Esophagus muscularis mucosa (tissue), 3 donors: ENCODE measurements at regions not wholly inside any gene's neighbourhood (a gene's known extent, or its start where the extent isn't known, plus 50 kb on each side); places are given as distances from the start of the nearest gene placed in this dataset.

Experiments
- POLR2A ChIP-seq: fragments of 450-650 bp; IDR thresholded peaks from one replicate; pipeline ENCODE4 v1.6.1; 2017; ENCODE audit warnings: antibody characterized with exemption, moderate library complexity, mild to moderate bottlenecking, low read depth
- POLR2AphosphoS5 ChIP-seq, 2 donors: sonication (generic); formaldehyde crosslinking; IDR thresholded peaks; one replicate each; pipeline ENCODE4 v1.6.1; 2017; ENCODE audit warnings: antibody characterized with exemption in 2 of 2
- TF ChIP-seq, protein P1 (sequence below), 3 experiments: fragments of 200-600 bp in 2 of 3; fragments of 450-650 bp in 1 of 3; sonication (generic) in 2 of 3; IDR thresholded peaks; one replicate each; pipeline ENCODE4 v1.5.1; 2017 to 2019; ENCODE audit warnings: antibody characterized with exemption in 3 of 3, mild to moderate bottlenecking in 2 of 3, moderate library complexity in 1 of 3

DNA sequence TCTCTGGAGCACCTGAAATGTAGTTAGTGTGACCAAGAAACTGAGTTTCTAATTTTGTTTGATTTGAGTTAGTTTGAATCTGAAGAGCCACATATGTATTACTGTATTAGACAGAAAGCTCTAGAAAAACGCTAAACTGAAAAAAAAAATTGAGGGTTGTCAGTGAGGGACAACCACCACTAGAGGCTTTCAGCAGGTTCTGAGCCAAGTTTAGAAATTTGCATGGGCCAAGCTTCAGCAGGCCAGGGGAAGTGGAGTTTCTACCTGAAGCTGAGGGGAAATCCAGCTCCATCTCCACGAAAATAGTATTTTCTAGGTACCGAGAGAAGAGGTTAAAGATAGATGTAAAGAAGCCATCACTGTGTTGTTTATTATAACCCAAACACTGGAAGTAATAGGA, 77.9 kb upstream of the PLXNA4 start:
- TF ChIP-seq, protein P1, sequence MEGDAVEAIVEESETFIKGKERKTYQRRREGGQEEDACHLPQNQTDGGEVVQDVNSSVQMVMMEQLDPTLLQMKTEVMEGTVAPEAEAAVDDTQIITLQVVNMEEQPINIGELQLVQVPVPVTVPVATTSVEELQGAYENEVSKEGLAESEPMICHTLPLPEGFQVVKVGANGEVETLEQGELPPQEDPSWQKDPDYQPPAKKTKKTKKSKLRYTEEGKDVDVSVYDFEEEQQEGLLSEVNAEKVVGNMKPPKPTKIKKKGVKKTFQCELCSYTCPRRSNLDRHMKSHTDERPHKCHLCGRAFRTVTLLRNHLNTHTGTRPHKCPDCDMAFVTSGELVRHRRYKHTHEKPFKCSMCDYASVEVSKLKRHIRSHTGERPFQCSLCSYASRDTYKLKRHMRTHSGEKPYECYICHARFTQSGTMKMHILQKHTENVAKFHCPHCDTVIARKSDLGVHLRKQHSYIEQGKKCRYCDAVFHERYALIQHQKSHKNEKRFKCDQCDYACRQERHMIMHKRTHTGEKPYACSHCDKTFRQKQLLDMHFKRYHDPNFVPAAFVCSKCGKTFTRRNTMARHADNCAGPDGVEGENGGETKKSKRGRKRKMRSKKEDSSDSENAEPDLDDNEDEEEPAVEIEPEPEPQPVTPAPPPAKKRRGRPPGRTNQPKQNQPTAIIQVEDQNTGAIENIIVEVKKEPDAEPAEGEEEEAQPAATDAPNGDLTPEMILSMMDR (IDR thresholded peaks at IDR 0.05): peak in 1 of 3 experiments; percentile 15
- no peak for TF ChIP-seq POLR2A
- TF ChIP-seq POLR2AphosphoS5 (IDR thresholded peaks at IDR 0.05): no peak
